Mesendoderm (in vitro differentiated cells): ENCODE measurements at regions not wholly inside any gene's neighbourhood (a gene's known extent, or its start where the extent isn't known, plus 50 kb on each side); places are given as distances from the start of the nearest gene placed in this dataset.

Experiments used
- DNase-seq: peaks from one replicate; pipeline ENCODE4 v3.0.0; 2013
- H2AK5ac ChIP-seq: 2 replicates; pipeline ENCODE4 v1.6.1; 2013; ENCODE audit warnings: low read length, inconsistent platforms
- H2BK120ac ChIP-seq: 2 replicates; pipeline ENCODE4 v1.6.1; 2013; ENCODE audit warnings: low read depth, mild to moderate bottlenecking, low read length, moderate library complexity, mixed read lengths
- H2BK15ac ChIP-seq: replicated peaks from 2 replicates; pipeline ENCODE4 v1.6.1; 2013; ENCODE audit warnings: low read depth, mild to moderate bottlenecking, moderate library complexity
- H2BK5ac ChIP-seq: 2 replicates; pipeline ENCODE4 v1.6.1; 2013; ENCODE audit warnings: low read length, inconsistent platforms
- H3K18ac ChIP-seq: 2 replicates; pipeline ENCODE4 v1.6.1; 2013; ENCODE audit warnings: mild to moderate bottlenecking, low read length, mixed read lengths
- H3K23ac ChIP-seq: one replicate; pipeline ENCODE4 v1.6.1; 2013; ENCODE audit warnings: low read length
- H3K27ac ChIP-seq: 2 replicates; pipeline ENCODE4 v1.5.1; 2013; ENCODE audit warnings: low read depth, mild to moderate bottlenecking, inconsistent platforms, low read length, moderate library complexity
- H3K27me3 ChIP-seq: 2 replicates; pipeline ENCODE4 v1.6.1; 2013; ENCODE audit warnings: low read length, control low read depth, mild to moderate bottlenecking, inconsistent platforms; ENCODE audit not compliant: insufficient read depth, poor library complexity
- H3K36me3 ChIP-seq: 2 replicates; pipeline ENCODE4 v1.6.1; 2013; ENCODE audit warnings: low read length, inconsistent platforms; ENCODE audit not compliant: control insufficient read depth, insufficient read depth
- H3K4ac ChIP-seq: one replicate; pipeline ENCODE4 v1.6.1; 2013; ENCODE audit warnings: low read depth, mild to moderate bottlenecking, low read length, moderate library complexity
- H3K4me1 ChIP-seq: 2 replicates; pipeline ENCODE4 v1.6.1; 2013; ENCODE audit warnings: low read depth, low read length, inconsistent platforms; ENCODE audit not compliant: control insufficient read depth
- H3K4me2 ChIP-seq: 2 replicates; pipeline ENCODE4 v1.6.1; 2013; ENCODE audit warnings: low read length
- H3K4me3 ChIP-seq: 2 replicates; pipeline ENCODE4 v1.5.1; 2013; ENCODE audit warnings: mild to moderate bottlenecking, low read length
- H3K56ac ChIP-seq: one replicate; pipeline ENCODE4 v1.6.1; 2013; ENCODE audit warnings: low read length
- H3K79me1 ChIP-seq: 2 replicates; pipeline ENCODE4 v1.6.1; 2013; ENCODE audit warnings: low read length, inconsistent platforms
- H3K79me2 ChIP-seq: 2 replicates; pipeline ENCODE4 v1.6.1; 2013; ENCODE audit warnings: mild to moderate bottlenecking, low read length; ENCODE audit not compliant: control insufficient read depth, insufficient read depth
- H3K9ac ChIP-seq: 2 replicates; pipeline ENCODE4 v1.6.1; 2013; ENCODE audit warnings: low read length, inconsistent platforms
- H4K5ac ChIP-seq: one replicate; pipeline ENCODE4 v1.6.1; 2013; ENCODE audit warnings: low read length
- H4K8ac ChIP-seq: one replicate; pipeline ENCODE4 v1.6.1; 2013; ENCODE audit warnings: low read depth, mild to moderate bottlenecking, control low read depth, low read length, moderate library complexity
- WGBS: extraction: QIAGEN DNeasy Blood & Tissue Kit; methylation state at CpG from one replicate; pipeline ENCODE4 v1.1.7; 2013; ENCODE audit warnings: low lambda C conversion rate, missing lambda C conversion rate; ENCODE audit not compliant: insufficient coverage; ENCODE audit errors: extremely low coverage; 5-methylcytosine and 5-hydroxymethylcytosine counted together

- H4K5ac ChIP-seq: no peak overlapping the region
- H3K79me2 ChIP-seq: no peaks in the 10 kb centered on the region
- no peak overlapping the region for H2BK5ac ChIP-seq
- H2AK5ac ChIP-seq: no peak overlapping the region
- H3K4me1 ChIP-seq: no peaks in the 10 kb centered on the region
- H3K9ac ChIP-seq: no peak overlapping the region
- peak; percentile 65 for DNase-seq
- no peak overlapping the region for H3K4me3 ChIP-seq
- H3K27me3 ChIP-seq: no peaks in the 10 kb centered on the region
- no peak overlapping the region for H4K8ac ChIP-seq
- H3K23ac ChIP-seq: no peak overlapping the region
- H3K27ac ChIP-seq: no peak overlapping the region
- no peak overlapping the region for H3K4me2 ChIP-seq
- H2BK120ac ChIP-seq: no peak overlapping the region
- no peaks in the 10 kb centered on the region for H3K79me1 ChIP-seq
- H2BK15ac ChIP-seq: no peak overlapping the region
- H3K18ac ChIP-seq: no peak overlapping the region
- no peak overlapping the region for H3K56ac ChIP-seq
- H3K4ac ChIP-seq: no peak overlapping the region
- no CpG with 5 or more reads among the region's 2 CpGs for WGBS
- no peaks in the 10 kb centered on the region for H3K36me3 ChIP-seq
Observed at GRCh38 chr5:62002436-62002835, 303.6 kb upstream of the KIF2A start.

- Histone ChIP-seq H3K27ac (no peak overlapping the region), H3K79me1 (no peaks in the 10 kb centered on the region), H2BK120ac (no peak overlapping the region), H3K9ac (no peak overlapping the region), H3K36me3 (no peaks in the 10 kb centered on the region), H3K56ac (no peak overlapping the region), H3K4ac (no peak overlapping the region), H2BK5ac (no peak overlapping the region), H3K4me1 (no peaks in the 10 kb centered on the region), H2AK5ac (no peak overlapping the region), H3K27me3 (no peaks in the 10 kb centered on the region), H4K5ac (no peak overlapping the region), H3K4me3 (no peak overlapping the region), H3K4me2 (no peak overlapping the region), H2BK15ac (no peak overlapping the region), H4K8ac (no peak overlapping the region), H3K23ac (no peak overlapping the region), H3K18ac (no peak overlapping the region), H3K79me2 (no peaks in the 10 kb centered on the region)
- no peak for DNase-seq
- WGBS: no CpG with 5 or more reads among the region's 2 CpGs
Observed at GRCh38 chr5:62005551-62005950, 300.5 kb upstream of the KIF2A start.

- Histone ChIP-seq H3K79me2 (no peaks in the 10 kb centered on the region), H2BK15ac (no peak overlapping the region), H3K4ac (no peak overlapping the region), H4K5ac (no peak overlapping the region), H3K36me3 (no peaks in the 10 kb centered on the region), H3K18ac (no peak overlapping the region), H3K9ac (no peak overlapping the region), H4K8ac (no peak overlapping the region), H3K27ac (no peak overlapping the region), H2BK5ac (no peak overlapping the region), H3K4me2 (no peak overlapping the region), H2AK5ac (no peak overlapping the region), H2BK120ac (no peak overlapping the region), H3K23ac (no peak overlapping the region), H3K56ac (no peak overlapping the region), H3K79me1 (no peaks in the 10 kb centered on the region), H3K4me1 (no peaks in the 10 kb centered on the region), H3K4me3 (no peak overlapping the region), H3K27me3 (no peaks in the 10 kb centered on the region)
- DNase-seq: no peak
- WGBS: no CpG with 5 or more reads among the region's 3 CpGs
Observed at GRCh38 chr5:62007457-62007856, 298.5 kb upstream of the KIF2A start.

GRCh38 chr5:62011089-62011664 is 294.8 kb upstream of the KIF2A start:
- Histone ChIP-seq H3K56ac (no peak overlapping the region), H3K79me2 (no peaks in the 10 kb centered on the region), H3K4me2 (no peak overlapping the region), H3K4me1 (no peaks in the 10 kb centered on the region), H2AK5ac (no peak overlapping the region), H3K27ac (no peak overlapping the region), H2BK120ac (no peak overlapping the region), H3K79me1 (no peaks in the 10 kb centered on the region), H3K27me3 (no peaks in the 10 kb centered on the region), H3K4ac (no peak overlapping the region), H3K9ac (no peak overlapping the region), H2BK5ac (no peak overlapping the region), H4K8ac (no peak overlapping the region), H3K23ac (no peak overlapping the region), H2BK15ac (no peak overlapping the region), H4K5ac (no peak overlapping the region), H3K36me3 (no peaks in the 10 kb centered on the region), H3K18ac (no peak overlapping the region), H3K4me3 (no peak overlapping the region)
- no CpG with 5 or more reads among the region's 5 CpGs for WGBS
- peak; percentile 13 for DNase-seq

GRCh38 chr5:62017092-62017491 is 288.9 kb upstream of the KIF2A start:
- H2BK15ac ChIP-seq: no peak overlapping the region
- no peak overlapping the region for H3K23ac ChIP-seq
- no peaks in the 10 kb centered on the region for H3K4me1 ChIP-seq
- no peak overlapping the region for H3K4me3 ChIP-seq
- H2AK5ac ChIP-seq: no peak overlapping the region
- H4K8ac ChIP-seq: no peak overlapping the region
- H3K79me2 ChIP-seq: no peaks in the 10 kb centered on the region
- no peaks in the 10 kb centered on the region for H3K79me1 ChIP-seq
- no peaks in the 10 kb centered on the region for H3K36me3 ChIP-seq
- no peak overlapping the region for H2BK5ac ChIP-seq
- H4K5ac ChIP-seq: no peak overlapping the region
- H3K9ac ChIP-seq: no peak overlapping the region
- no peak overlapping the region for H2BK120ac ChIP-seq
- H3K18ac ChIP-seq: no peak overlapping the region
- no peak for DNase-seq
- H3K4ac ChIP-seq: no peak overlapping the region
- no peak overlapping the region for H3K4me2 ChIP-seq
- WGBS: no CpG with 5 or more reads among the region's 1 CpG
- no peak overlapping the region for H3K56ac ChIP-seq
- no peaks in the 10 kb centered on the region for H3K27me3 ChIP-seq
- no peak overlapping the region for H3K27ac ChIP-seq

GRCh38 chr5:62029303-62029702 is 276.7 kb upstream of the KIF2A start:
- H2BK120ac ChIP-seq: no peak overlapping the region
- DNase-seq: no peak

More at GRCh38 chr5:62029303-62029702, 276.7 kb upstream of the KIF2A start:
- H3K9ac ChIP-seq: no peak overlapping the region
- H3K23ac ChIP-seq: no peak overlapping the region
- no peak overlapping the region for H4K5ac ChIP-seq
- no peak overlapping the region for H3K4ac ChIP-seq
- no peaks in the 10 kb centered on the region for H3K27me3 ChIP-seq
- H3K4me2 ChIP-seq: no peak overlapping the region
- H3K56ac ChIP-seq: no peak overlapping the region
- no peaks in the 10 kb centered on the region for H3K79me1 ChIP-seq
- no peak overlapping the region for H3K18ac ChIP-seq
- H3K27ac ChIP-seq: no peak overlapping the region
- no peak overlapping the region for H3K4me3 ChIP-seq
- no peak overlapping the region for H2BK5ac ChIP-seq
- no peak overlapping the region for H4K8ac ChIP-seq
- no peak overlapping the region for H2AK5ac ChIP-seq
- no peak overlapping the region for H2BK15ac ChIP-seq
- no peaks in the 10 kb centered on the region for H3K4me1 ChIP-seq
- no CpG with 5 or more reads among the region's 2 CpGs for WGBS
- H3K79me2 ChIP-seq: no peaks in the 10 kb centered on the region
- no peaks in the 10 kb centered on the region for H3K36me3 ChIP-seq
